ENCODE measurements at regions not wholly inside any gene's neighbourhood (a gene's known extent, or its start where the extent isn't known, plus 50 kb on each side); places are given as distances from the start of the nearest gene placed in this dataset.

- TF ChIP-seq CTCF (IDR thresholded peaks at IDR 0.05): no peak
- TF ChIP-seq EZH2 (IDR thresholded peaks at IDR 0.05; ENCODE audit: borderline replicate concordance, insufficient read depth, low read depth, low read length, poor library complexity, severe bottlenecking): no peak
Measured at GRCh38 chr5:92629000-92629399, 952.0 kb downstream of the NR2F1-AS1 start.

Measured in B cell (primary cell).